ENCODE measurements at regions not wholly inside any gene's neighbourhood (a gene's known extent, or its start where the extent isn't known, plus 50 kb on each side); places are given as distances from the start of the nearest gene placed in this dataset.

GRCh38 chr4:163762741-163763140 lies 268.3 kb downstream of the TMA16 start:
- Histone ChIP-seq H3K36me3 (no peaks in the 10 kb centered on the region), H3K4me1 (no peaks in the 10 kb centered on the region), H3K27me3 (no peaks in the 10 kb centered on the region), H3K9me3 (no peaks in the 10 kb centered on the region), H3K27ac (no peak overlapping the region), H3K4me3 (no peak overlapping the region)
- DNase-seq = no peak
- WGBS, 5 donors = 75 to 86% (median 81%) methylated on average over 1 of the region's 1 CpG
- intact Hi-C loops (cut with DNase I; ENCODE audit: low total_unique reads) = no loop called here
- no peak for TF ChIP-seq POLR2A (IDR thresholded peaks at IDR 0.05)

GRCh38 chr4:163764569-163764968 lies 270.1 kb downstream of the TMA16 start:
- WGBS, 5 donors = 51 to 76% (median 54%) methylated on average over 2 of the region's 2 CpGs
- DNase-seq = no peak
- Histone ChIP-seq H3K27me3 (no peaks in the 10 kb centered on the region), H3K4me1 (no peaks in the 10 kb centered on the region), H3K36me3 (no peaks in the 10 kb centered on the region), H3K4me3 (no peak overlapping the region), H3K9me3 (no peaks in the 10 kb centered on the region), H3K27ac (no peak overlapping the region)
- TF ChIP-seq POLR2A (IDR thresholded peaks at IDR 0.05) = no peak
- TF ChIP-seq, protein P1, sequence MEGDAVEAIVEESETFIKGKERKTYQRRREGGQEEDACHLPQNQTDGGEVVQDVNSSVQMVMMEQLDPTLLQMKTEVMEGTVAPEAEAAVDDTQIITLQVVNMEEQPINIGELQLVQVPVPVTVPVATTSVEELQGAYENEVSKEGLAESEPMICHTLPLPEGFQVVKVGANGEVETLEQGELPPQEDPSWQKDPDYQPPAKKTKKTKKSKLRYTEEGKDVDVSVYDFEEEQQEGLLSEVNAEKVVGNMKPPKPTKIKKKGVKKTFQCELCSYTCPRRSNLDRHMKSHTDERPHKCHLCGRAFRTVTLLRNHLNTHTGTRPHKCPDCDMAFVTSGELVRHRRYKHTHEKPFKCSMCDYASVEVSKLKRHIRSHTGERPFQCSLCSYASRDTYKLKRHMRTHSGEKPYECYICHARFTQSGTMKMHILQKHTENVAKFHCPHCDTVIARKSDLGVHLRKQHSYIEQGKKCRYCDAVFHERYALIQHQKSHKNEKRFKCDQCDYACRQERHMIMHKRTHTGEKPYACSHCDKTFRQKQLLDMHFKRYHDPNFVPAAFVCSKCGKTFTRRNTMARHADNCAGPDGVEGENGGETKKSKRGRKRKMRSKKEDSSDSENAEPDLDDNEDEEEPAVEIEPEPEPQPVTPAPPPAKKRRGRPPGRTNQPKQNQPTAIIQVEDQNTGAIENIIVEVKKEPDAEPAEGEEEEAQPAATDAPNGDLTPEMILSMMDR (IDR thresholded peaks at IDR 0.05) = no peak
- TF ChIP-seq EP300 (IDR thresholded peaks at IDR 0.05) = no peak
- no peak for TF ChIP-seq POLR2AphosphoS5 (IDR thresholded peaks at IDR 0.05)
- intact Hi-C loops (cut with DNase I; ENCODE audit: low total_unique reads) = no loop called here

GRCh38 chr4:163768014-163768413 lies 273.5 kb downstream of the TMA16 start:
- Histone ChIP-seq H3K36me3 (no peaks in the 10 kb centered on the region), H3K4me3 (no peak overlapping the region), H3K27ac (no peak overlapping the region), H3K9me3 (no peaks in the 10 kb centered on the region), H3K27me3 (no peaks in the 10 kb centered on the region), H3K4me1 (no peaks in the 10 kb centered on the region)
- intact Hi-C loops (cut with DNase I; ENCODE audit: low total_unique reads) = no loop called here
- 51 to 80% (median 76%) methylated on average over 3 of the region's 3 CpGs for WGBS, 5 donors
- no peak for DNase-seq
- TF ChIP-seq POLR2A (IDR thresholded peaks at IDR 0.05) = no peak
- no peak for TF ChIP-seq EP300 (IDR thresholded peaks at IDR 0.05)
- no peak for TF ChIP-seq POLR2AphosphoS5 (IDR thresholded peaks at IDR 0.05)
- TF ChIP-seq, protein P1 (IDR thresholded peaks at IDR 0.05) = no peak

GRCh38 chr4:163772238-163772637 lies 277.7 kb downstream of the TMA16 start:
- intact Hi-C loops (cut with DNase I; ENCODE audit: low total_unique reads) = no loop called here
- Histone ChIP-seq H3K4me1 (no peaks in the 10 kb centered on the region), H3K27ac (no peak overlapping the region), H3K4me3 (no peak overlapping the region), H3K27me3 (no peaks in the 10 kb centered on the region), H3K9me3 (no peaks in the 10 kb centered on the region), H3K36me3 (no peaks in the 10 kb centered on the region)
- DNase-seq = no peak
- 59 to 85% (median 75%) methylated on average over 1 of the region's 1 CpG for WGBS, 5 donors
- TF ChIP-seq, protein P1 (IDR thresholded peaks at IDR 0.05) = no peak
- TF ChIP-seq EP300 (IDR thresholded peaks at IDR 0.05) (no peak), POLR2AphosphoS5 (IDR thresholded peaks at IDR 0.05) (no peak), POLR2A (IDR thresholded peaks at IDR 0.05) (no peak)

DNA sequence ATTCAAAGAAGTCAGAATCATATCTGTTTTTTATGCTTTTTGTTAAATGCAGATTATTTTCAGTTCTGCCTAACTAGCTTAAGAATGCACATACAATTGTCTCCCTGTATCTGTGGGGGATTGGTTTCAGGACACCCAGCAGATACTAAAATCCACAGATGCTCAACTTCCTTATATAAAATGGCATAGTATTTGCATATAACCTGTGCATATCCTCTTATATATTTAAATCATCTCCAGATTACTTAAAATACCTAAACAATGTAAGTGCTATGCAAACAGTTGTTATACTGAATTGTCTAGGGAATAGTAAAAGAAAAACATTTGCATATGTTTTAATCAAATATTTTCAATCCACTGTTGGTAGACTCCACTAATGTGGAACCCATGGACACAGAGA lies 279.4 kb downstream of the TMA16 start:
- no peak for DNase-seq
- Histone ChIP-seq H3K27me3 (no peaks in the 10 kb centered on the region), H3K9me3 (peaks cover 0 to 3% (median 0%) of the 10 kb centered on the region in 4 donors), H3K27ac (no peak overlapping the region), H3K4me3 (no peak overlapping the region), H3K4me1 (no peaks in the 10 kb centered on the region), H3K36me3 (no peaks in the 10 kb centered on the region)
- TF ChIP-seq POLR2AphosphoS5 (IDR thresholded peaks at IDR 0.05) = no peak
- TF ChIP-seq EP300 (IDR thresholded peaks at IDR 0.05) = no peak
- TF ChIP-seq, protein P1 (IDR thresholded peaks at IDR 0.05) = no peak
- TF ChIP-seq POLR2A (IDR thresholded peaks at IDR 0.05) = no peak
- intact Hi-C loops (cut with DNase I; ENCODE audit: low total_unique reads) = no loop called here

Measured in stomach (tissue), 8 donors.